Psoas muscle (tissue), 7 donors: ENCODE measurements at regions not wholly inside any gene's neighbourhood (a gene's known extent, or its start where the extent isn't known, plus 50 kb on each side); places are given as distances from the start of the nearest gene placed in this dataset.

Source experiments
- ATAC-seq, 4 donors: fragments of 200-7000 bp; cut with Tn5 transposase; one replicate each; pipeline ENCODE4 v1.9.1; 2020; ENCODE audit warnings: moderate library complexity in 3 of 4, mild to moderate bottlenecking in 2 of 4
- DNase-seq, 2 donors: peaks; one replicate each; pipeline ENCODE4 v3.0.0-alpha.2; 2020
- H3K27ac ChIP-seq: fragments of 200-600 bp; one replicate; pipeline ENCODE4 v1.8.0; 2022
- H3K27me3 ChIP-seq, 3 donors: fragments of 200-600 bp in 1 of 3; one replicate each; pipeline versions ENCODE4 v1.6.1 to v1.8.0; 2013 to 2022; ENCODE audit warnings: low read length in 2 of 3, mild to moderate bottlenecking in 2 of 3, moderate library complexity in 1 of 3; ENCODE audit not compliant: insufficient read depth in 3 of 3
- H3K36me3 ChIP-seq, 2 donors: fragments of 200-600 bp in 1 of 2; one replicate each; pipeline versions ENCODE4 v1.6.1 to v1.8.0; 2013 to 2022; ENCODE audit warnings: low read depth in 1 of 2, mild to moderate bottlenecking in 1 of 2, moderate library complexity in 1 of 2; ENCODE audit not compliant: insufficient read depth in 1 of 2
- H3K4me1 ChIP-seq: fragments of 200-600 bp; one replicate; pipeline ENCODE4 v1.8.0; 2022
- H3K4me3 ChIP-seq: fragments of 200-600 bp; one replicate; pipeline ENCODE4 v1.8.0; 2022; ENCODE audit warnings: mild to moderate bottlenecking
- H3K9me3 ChIP-seq: fragments of 200-600 bp; one replicate; pipeline ENCODE4 v1.8.0; 2022
- WGBS, 3 donors: extraction: QIAGEN DNeasy Blood & Tissue Kit; methylation state at CpG; one replicate each; pipeline versions ENCODE4 v1.1.6 to v1.1.7; 2013; 5-methylcytosine and 5-hydroxymethylcytosine counted together
- intact Hi-C, 2 donors: fragments of 100-400 bp; cut with DNase I; formaldehyde crosslinking; loops; one replicate each; pipeline versions ENCODE4 v1.11.0 to v1.14.2; 2022
- TF ChIP-seq, protein P1 (sequence below): fragments of 200-600 bp; IDR thresholded peaks from one replicate; pipeline ENCODE4 v1.8.0; 2022; ENCODE audit warnings: antibody characterized with exemption
- donor health status: healthy with polysubstance abuse.
- donor health status: DM: no; HTN: no; CAD: no; lungs with moderate emphysema.
- donor health status: Bipolar disorder and iron deficiency.
- donor health status: healthy.
- donor health status: DM: yes; HTN: yes; CAD: no.
- donor health status: DM: no; HTN: no; CAD: no.
- donor health status: DM: yes; HTN: yes; CAD: no.

DNA sequence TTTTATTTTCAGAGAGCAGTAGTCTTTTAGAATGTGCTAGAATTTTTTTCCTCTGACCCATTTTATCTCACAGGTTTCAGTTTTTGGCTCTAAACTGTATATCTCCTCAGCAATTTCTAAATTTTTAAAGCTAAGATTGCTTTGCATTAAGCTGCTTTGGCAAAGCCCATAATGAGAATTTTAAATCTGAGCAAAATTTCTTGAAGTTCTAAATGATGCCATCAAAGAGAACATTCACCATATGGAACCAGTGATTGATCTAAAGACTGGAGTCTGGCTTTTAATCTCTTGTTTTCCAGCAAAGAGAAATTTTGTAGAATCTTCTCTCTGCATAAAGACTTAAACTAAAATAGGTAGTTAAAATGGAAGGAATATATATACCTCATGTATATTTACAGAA, 313.6 kb downstream of the TBC1D32 start:
- DNase-seq (no peak), ATAC-seq (no peak)
- TF ChIP-seq, protein P1, sequence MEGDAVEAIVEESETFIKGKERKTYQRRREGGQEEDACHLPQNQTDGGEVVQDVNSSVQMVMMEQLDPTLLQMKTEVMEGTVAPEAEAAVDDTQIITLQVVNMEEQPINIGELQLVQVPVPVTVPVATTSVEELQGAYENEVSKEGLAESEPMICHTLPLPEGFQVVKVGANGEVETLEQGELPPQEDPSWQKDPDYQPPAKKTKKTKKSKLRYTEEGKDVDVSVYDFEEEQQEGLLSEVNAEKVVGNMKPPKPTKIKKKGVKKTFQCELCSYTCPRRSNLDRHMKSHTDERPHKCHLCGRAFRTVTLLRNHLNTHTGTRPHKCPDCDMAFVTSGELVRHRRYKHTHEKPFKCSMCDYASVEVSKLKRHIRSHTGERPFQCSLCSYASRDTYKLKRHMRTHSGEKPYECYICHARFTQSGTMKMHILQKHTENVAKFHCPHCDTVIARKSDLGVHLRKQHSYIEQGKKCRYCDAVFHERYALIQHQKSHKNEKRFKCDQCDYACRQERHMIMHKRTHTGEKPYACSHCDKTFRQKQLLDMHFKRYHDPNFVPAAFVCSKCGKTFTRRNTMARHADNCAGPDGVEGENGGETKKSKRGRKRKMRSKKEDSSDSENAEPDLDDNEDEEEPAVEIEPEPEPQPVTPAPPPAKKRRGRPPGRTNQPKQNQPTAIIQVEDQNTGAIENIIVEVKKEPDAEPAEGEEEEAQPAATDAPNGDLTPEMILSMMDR = no peak
- no peaks in the 10 kb centered on the region for H3K9me3 ChIP-seq
- H3K4me1 ChIP-seq = no peaks in the 10 kb centered on the region
- no peaks in the 10 kb centered on the region for H3K27me3 ChIP-seq
- H3K36me3 ChIP-seq = no peaks in the 10 kb centered on the region
- H3K27ac ChIP-seq = no peak overlapping the region
- H3K4me3 ChIP-seq = no peak overlapping the region
- intact Hi-C loops = no loop called here

DNA sequence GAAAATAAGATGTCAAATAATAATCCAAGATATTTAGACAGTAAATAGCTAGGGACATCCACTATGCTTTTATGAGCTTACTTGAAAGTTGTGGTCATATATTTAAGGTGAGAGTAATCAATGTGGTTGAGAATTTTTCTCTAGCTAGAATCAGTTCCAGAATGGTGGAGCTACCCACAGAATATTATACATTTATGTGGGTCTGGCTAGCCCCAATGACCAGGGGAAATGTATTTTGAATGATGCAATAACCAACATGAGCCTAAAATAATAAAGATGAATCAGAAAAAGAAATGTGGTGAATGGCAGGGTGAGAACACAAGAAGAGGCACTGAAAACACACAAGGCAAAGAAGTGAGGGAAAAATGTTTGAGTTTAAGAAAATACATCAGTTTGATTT, 325.7 kb downstream of the TBC1D32 start:
- Histone ChIP-seq H3K27ac (no peak overlapping the region), H3K36me3 (no peaks in the 10 kb centered on the region), H3K9me3 (no peaks in the 10 kb centered on the region), H3K27me3 (no peaks in the 10 kb centered on the region), H3K4me1 (no peaks in the 10 kb centered on the region), H3K4me3 (no peak overlapping the region)
- intact Hi-C loops = no loop called here
- DNase-seq (no peak), ATAC-seq (no peak)
- TF ChIP-seq, protein P1 = no peak

DNA sequence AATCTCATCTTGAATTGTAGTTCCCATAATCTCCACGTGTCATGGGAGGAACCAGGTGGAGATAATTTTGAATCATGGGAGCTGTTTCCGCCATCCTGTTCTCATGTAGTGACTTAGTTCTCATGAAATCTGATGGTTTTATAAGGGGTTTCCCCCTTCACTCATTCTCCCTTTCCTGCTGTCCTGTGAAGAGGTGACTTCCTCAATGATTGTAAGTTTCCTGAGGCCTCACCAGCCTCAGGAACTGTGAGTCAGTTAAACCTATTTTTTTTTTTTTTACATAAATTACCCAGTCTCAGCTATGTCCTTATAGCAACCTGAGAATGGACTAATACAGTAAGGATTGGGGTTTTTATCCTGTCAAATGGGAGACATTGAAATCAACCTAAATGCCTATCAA, 328.3 kb downstream of the TBC1D32 start:
- 62 to 80% (median 73%) methylated on average over 2 of the region's 2 CpGs for WGBS, 3 donors

DNA sequence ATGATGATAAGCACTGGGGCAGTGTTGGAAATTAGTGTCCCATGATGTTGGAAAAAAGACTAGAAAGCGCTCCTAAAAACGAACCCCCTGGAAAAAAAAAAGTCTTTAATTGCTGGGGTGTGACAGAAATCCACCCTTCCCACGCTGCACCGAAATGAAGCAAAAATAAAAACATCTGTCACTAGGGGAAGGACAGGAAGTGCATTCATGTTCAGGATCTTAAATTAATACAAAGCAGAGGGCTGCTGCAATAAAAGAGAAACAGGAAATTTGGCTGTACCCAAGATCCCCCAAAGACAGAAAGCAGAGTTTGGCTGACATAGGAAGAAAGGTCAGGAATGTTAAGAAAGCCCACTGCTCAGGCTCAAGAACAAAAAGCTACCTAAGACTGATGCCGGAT, 333.9 kb downstream of the TBC1D32 start:
- 33 to 44% (median 41%) methylated on average over 5 of the region's 5 CpGs for WGBS, 3 donors
- TF ChIP-seq, protein P1 = no peak
- Histone ChIP-seq H3K27me3 (no peaks in the 10 kb centered on the region), H3K36me3 (no peaks in the 10 kb centered on the region), H3K27ac (no peak overlapping the region), H3K4me1 (no peaks in the 10 kb centered on the region), H3K4me3 (no peak overlapping the region), H3K9me3 (no peaks in the 10 kb centered on the region)
- intact Hi-C loops = no loop called here
- DNase-seq = no peak
- no peak for ATAC-seq

More for the DNA sequence above, 328.3 kb downstream of the TBC1D32 start:
- intact Hi-C loops = no loop called here
- no peak for DNase-seq
- Histone ChIP-seq H3K4me3 (no peak overlapping the region), H3K4me1 (no peaks in the 10 kb centered on the region), H3K27me3 (no peaks in the 10 kb centered on the region), H3K9me3 (no peaks in the 10 kb centered on the region), H3K36me3 (no peaks in the 10 kb centered on the region), H3K27ac (no peak overlapping the region)
- ATAC-seq = no peak
- TF ChIP-seq, protein P1 = no peak

DNA sequence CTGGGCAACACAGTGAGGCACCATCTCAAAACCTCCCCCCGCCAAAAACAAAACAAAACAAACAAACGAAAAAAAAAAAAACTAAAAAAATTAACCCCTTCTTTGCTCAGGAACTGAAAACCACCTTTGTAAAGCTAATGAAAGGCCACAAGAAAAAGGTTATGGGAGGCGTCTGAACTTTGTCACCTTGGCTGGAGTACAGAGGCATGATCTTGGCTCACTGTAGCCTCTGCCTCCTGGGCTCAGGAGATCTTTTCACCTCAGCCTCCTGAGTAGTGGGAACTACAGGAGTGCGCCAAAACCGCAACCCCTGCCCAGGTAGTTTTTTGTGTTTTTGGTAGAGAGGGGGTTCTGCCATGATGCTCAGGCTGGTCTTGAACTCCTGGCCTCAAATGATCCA, 337.9 kb downstream of the TBC1D32 start:
- Histone ChIP-seq H3K27ac (no peak overlapping the region), H3K9me3 (no peaks in the 10 kb centered on the region), H3K36me3 (no peaks in the 10 kb centered on the region), H3K4me1 (no peaks in the 10 kb centered on the region), H3K27me3 (no peaks in the 10 kb centered on the region), H3K4me3 (no peak overlapping the region)
- intact Hi-C loops = no loop called here
- WGBS, 3 donors = 47 to 62% (median 60%) methylated on average over 5 of the region's 5 CpGs
- no peak for DNase-seq
- TF ChIP-seq, protein P1 = no peak
- ATAC-seq = no peak
